ENCODE measurements at regions not wholly inside any gene's neighbourhood (a gene's known extent, or its start where the extent isn't known, plus 50 kb on each side); places are given as distances from the start of the nearest gene placed in this dataset.

DNA sequence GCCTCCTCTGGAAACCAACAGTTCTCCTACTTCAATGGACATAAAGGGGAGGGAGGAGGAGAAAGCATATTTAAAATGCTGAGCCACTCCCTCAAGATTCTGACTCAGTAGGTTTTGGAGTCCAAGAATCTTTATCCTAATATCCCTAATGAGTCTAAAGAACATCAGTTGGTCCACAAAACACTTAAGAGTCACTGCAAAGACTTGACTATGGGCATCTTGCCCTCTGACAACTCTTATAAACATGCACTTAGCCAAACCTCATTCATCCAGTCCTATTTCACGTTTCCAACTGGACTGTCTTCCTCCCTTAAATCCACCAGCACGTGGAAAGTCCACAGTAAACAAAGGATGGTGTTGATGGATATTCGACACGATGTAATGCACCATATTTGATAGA lies 172.5 kb downstream of the FAM114A2 start:
- Histone ChIP-seq H3K9me3 (no peaks in the 10 kb centered on the region), H3K36me3 (ENCODE audit: control insufficient read depth, insufficient read depth, low read length) (no peaks in the 10 kb centered on the region), H3K27me3 (replicated peaks; ENCODE audit: control insufficient read depth, insufficient read depth, low read length) (no peaks in the 10 kb centered on the region), H3K4me1 (no peaks in the 10 kb centered on the region), H3K4me3 (ENCODE audit: low read depth, low read length) (no peak overlapping the region)
- Mint-ChIP-seq H3K36me3 (ENCODE audit: insufficient read depth, unreplicated experiment) (no peaks in the 10 kb centered on the region), H3K9me3 (ENCODE audit: unreplicated experiment) (no peaks in the 10 kb centered on the region), H3K27me3 (ENCODE audit: insufficient read depth, unreplicated experiment) (peaks cover 14% of the 10 kb centered on the region), H3K4me1 (ENCODE audit: low read depth, unreplicated experiment) (no peaks in the 10 kb centered on the region), H3K27ac (ENCODE audit: unreplicated experiment) (no peak overlapping the region), H3K4me3 (ENCODE audit: unreplicated experiment) (no peak overlapping the region)
- TF ChIP-seq, protein P1, sequence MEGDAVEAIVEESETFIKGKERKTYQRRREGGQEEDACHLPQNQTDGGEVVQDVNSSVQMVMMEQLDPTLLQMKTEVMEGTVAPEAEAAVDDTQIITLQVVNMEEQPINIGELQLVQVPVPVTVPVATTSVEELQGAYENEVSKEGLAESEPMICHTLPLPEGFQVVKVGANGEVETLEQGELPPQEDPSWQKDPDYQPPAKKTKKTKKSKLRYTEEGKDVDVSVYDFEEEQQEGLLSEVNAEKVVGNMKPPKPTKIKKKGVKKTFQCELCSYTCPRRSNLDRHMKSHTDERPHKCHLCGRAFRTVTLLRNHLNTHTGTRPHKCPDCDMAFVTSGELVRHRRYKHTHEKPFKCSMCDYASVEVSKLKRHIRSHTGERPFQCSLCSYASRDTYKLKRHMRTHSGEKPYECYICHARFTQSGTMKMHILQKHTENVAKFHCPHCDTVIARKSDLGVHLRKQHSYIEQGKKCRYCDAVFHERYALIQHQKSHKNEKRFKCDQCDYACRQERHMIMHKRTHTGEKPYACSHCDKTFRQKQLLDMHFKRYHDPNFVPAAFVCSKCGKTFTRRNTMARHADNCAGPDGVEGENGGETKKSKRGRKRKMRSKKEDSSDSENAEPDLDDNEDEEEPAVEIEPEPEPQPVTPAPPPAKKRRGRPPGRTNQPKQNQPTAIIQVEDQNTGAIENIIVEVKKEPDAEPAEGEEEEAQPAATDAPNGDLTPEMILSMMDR (IDR thresholded peaks at IDR 0.05; ENCODE audit: insufficient read depth in 1 of 2, low read depth in 1 of 2, low read length in 1 of 2, severe bottlenecking in 1 of 2, unreplicated experiment in 1 of 2), result no peak
- intact Hi-C loops (cut with micrococcal nuclease; ENCODE audit: unreplicated experiment), result no loop called here
- POLR2A ChIA-PET, result no interaction called here
- no peak for DNase-seq
- CTCF ChIA-PET, result no interaction called here
- no TSS peak for BruUV-seq (replicated peaks)

DNA sequence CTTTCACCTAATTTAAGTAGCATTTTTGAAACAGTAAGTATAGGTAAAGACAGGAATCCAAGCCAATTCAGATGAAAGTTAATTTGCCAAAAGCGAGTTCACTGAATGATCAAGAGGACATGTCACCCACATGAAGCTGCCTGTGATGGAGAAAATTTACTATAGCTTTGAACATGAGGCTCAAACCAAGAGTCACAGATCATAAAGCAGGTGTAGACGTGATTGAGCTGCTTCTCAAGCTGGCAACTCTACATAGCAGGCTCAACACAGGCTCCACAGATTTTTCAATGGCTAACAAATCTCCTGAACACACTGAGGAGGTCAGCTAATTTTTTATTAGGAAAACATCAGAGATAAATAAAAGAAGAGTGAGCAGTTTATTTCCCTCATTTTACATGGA lies 173.7 kb downstream of the FAM114A2 start:
- TF ChIP-seq, protein P1 (IDR thresholded peaks at IDR 0.05; ENCODE audit: insufficient read depth in 1 of 2, low read depth in 1 of 2, low read length in 1 of 2, severe bottlenecking in 1 of 2, unreplicated experiment in 1 of 2), result no peak
- intact Hi-C loops (cut with micrococcal nuclease; ENCODE audit: unreplicated experiment), result no loop called here
- POLR2A ChIA-PET, result no interaction called here

GRCh38 chr5:153863951-153864350 lies 174.8 kb downstream of the FAM114A2 start:
- Mint-ChIP-seq H3K4me1 (ENCODE audit: low read depth, unreplicated experiment) (no peaks in the 10 kb centered on the region), H3K4me3 (ENCODE audit: unreplicated experiment) (no peak overlapping the region), H3K27ac (ENCODE audit: unreplicated experiment) (no peak overlapping the region), H3K27me3 (ENCODE audit: insufficient read depth, unreplicated experiment) (peaks cover 6% of the 10 kb centered on the region), H3K9me3 (ENCODE audit: unreplicated experiment) (no peaks in the 10 kb centered on the region), H3K36me3 (ENCODE audit: insufficient read depth, unreplicated experiment) (no peaks in the 10 kb centered on the region)
- no peaks in the 10 kb centered on the region for H3K27me3 ChIP-seq (replicated peaks; ENCODE audit: control insufficient read depth, insufficient read depth, low read length)
- H3K4me3 ChIP-seq (ENCODE audit: low read depth, low read length), result no peak overlapping the region
- H3K36me3 ChIP-seq (ENCODE audit: control insufficient read depth, insufficient read depth, low read length), result no peaks in the 10 kb centered on the region
- intact Hi-C loops (cut with micrococcal nuclease; ENCODE audit: unreplicated experiment), result no loop called here
- ChIA-PET POLR2A (no interaction called here), CTCF (no interaction called here)
- no peaks in the 10 kb centered on the region for H3K9me3 ChIP-seq
- TF ChIP-seq, protein P1 (IDR thresholded peaks at IDR 0.05; ENCODE audit: insufficient read depth in 1 of 2, low read depth in 1 of 2, low read length in 1 of 2, severe bottlenecking in 1 of 2, unreplicated experiment in 1 of 2), result no peak
- no TSS peak for BruUV-seq (replicated peaks)
- DNase-seq, result no peak
- H3K4me1 ChIP-seq, result no peaks in the 10 kb centered on the region

More for the DNA sequence above, 173.7 kb downstream of the FAM114A2 start:
- Histone ChIP-seq H3K9me3 (no peaks in the 10 kb centered on the region), H3K27me3 (replicated peaks; ENCODE audit: control insufficient read depth, insufficient read depth, low read length) (no peaks in the 10 kb centered on the region), H3K4me1 (no peaks in the 10 kb centered on the region), H3K36me3 (ENCODE audit: control insufficient read depth, insufficient read depth, low read length) (no peaks in the 10 kb centered on the region), H3K4me3 (ENCODE audit: low read depth, low read length) (no peak overlapping the region)
- Mint-ChIP-seq H3K9me3 (ENCODE audit: unreplicated experiment) (no peaks in the 10 kb centered on the region), H3K27ac (ENCODE audit: unreplicated experiment) (no peak overlapping the region), H3K27me3 (ENCODE audit: insufficient read depth, unreplicated experiment) (peaks cover 10% of the 10 kb centered on the region), H3K4me1 (ENCODE audit: low read depth, unreplicated experiment) (no peaks in the 10 kb centered on the region), H3K4me3 (ENCODE audit: unreplicated experiment) (no peak overlapping the region), H3K36me3 (ENCODE audit: insufficient read depth, unreplicated experiment) (no peaks in the 10 kb centered on the region)
- DNase-seq, result no peak
- CTCF ChIA-PET, result no interaction called here
- BruUV-seq (replicated peaks), result no TSS peak

Data from Caco-2 (cell line).